Mesenteric fat pad (tissue), 1 donor: ENCODE measurements at regions not wholly inside any gene's neighbourhood (a gene's known extent, or its start where the extent isn't known, plus 50 kb on each side); places are given as distances from the start of the nearest gene placed in this dataset.

ENCODE experiments used
- DNase-seq: peaks from one replicate; pipeline ENCODE4 v3.0.0-alpha.2; 2020; ENCODE audit warnings: low spot score
- donor health status: DM: yes; HTN: yes; CAD: no.

- DNase-seq, result no peak
Observed at GRCh38 chr13:40403509-40404241, 262.8 kb downstream of the FOXO1 start.

- no peak for DNase-seq
Observed at GRCh38 chr13:40404407-40404806, 262.0 kb downstream of the FOXO1 start.

- DNase-seq, result no peak
Observed at GRCh38 chr13:40404967-40405716, 261.3 kb downstream of the FOXO1 start.

- no peak for DNase-seq
Observed at GRCh38 chr13:40406405-40407120, 259.9 kb downstream of the FOXO1 start.

- DNase-seq, result no peak
Observed at GRCh38 chr13:40407567-40407966, 258.9 kb downstream of the FOXO1 start.

GRCh38 chr13:40408602-40409001 lies 257.8 kb downstream of the FOXO1 start:
- DNase-seq, result no peak

GRCh38 chr13:40409278-40409677 lies 257.2 kb downstream of the FOXO1 start:
- no peak for DNase-seq

- DNase-seq, result no peak
Observed at GRCh38 chr13:40410315-40410714, 256.1 kb downstream of the FOXO1 start.

GRCh38 chr13:40420160-40420740 lies 246.2 kb downstream of the FOXO1 start:
- no peak for DNase-seq

- DNase-seq, result no peak
Observed at GRCh38 chr13:40422588-40423235, 243.7 kb downstream of the FOXO1 start.

- no peak for DNase-seq
Observed at GRCh38 chr13:40428354-40428753, 238.1 kb downstream of the FOXO1 start.

- no peak for DNase-seq
Observed at GRCh38 chr13:40429706-40430545, 236.5 kb downstream of the FOXO1 start.

- DNase-seq, result no peak
Observed at GRCh38 chr13:40432018-40432978, 234.1 kb downstream of the FOXO1 start.

GRCh38 chr13:40433001-40433400 lies 233.4 kb downstream of the FOXO1 start:
- DNase-seq, result no peak

GRCh38 chr13:40433577-40433976 lies 232.9 kb downstream of the FOXO1 start:
- no peak for DNase-seq

- no peak for DNase-seq
Observed at GRCh38 chr13:40434516-40435397, 231.7 kb downstream of the FOXO1 start.

- DNase-seq, result no peak
Observed at GRCh38 chr13:40438022-40438680, 228.3 kb downstream of the FOXO1 start.
